Stomach (tissue), 4 donors: ENCODE measurements at regions not wholly inside any gene's neighbourhood (a gene's known extent, or its start where the extent isn't known, plus 50 kb on each side); places are given as distances from the start of the nearest gene placed in this dataset.

Source experiments
- CTCF ChIP-seq, 7 experiments: fragments of 450-650 bp in 4 of 7; fragments of 200-600 bp in 3 of 7; sonication (generic) in 3 of 7; IDR thresholded peaks; one replicate each; pipeline ENCODE4 v1.5.1; 2016 to 2019; ENCODE audit warnings: antibody characterized with exemption in 7 of 7, control low read depth in 2 of 7, mild to moderate bottlenecking in 1 of 7
- POLR2A ChIP-seq, 4 donors: fragments of 450-650 bp; IDR thresholded peaks; one replicate each; pipeline ENCODE4 v1.6.1; 2016; ENCODE audit warnings: antibody characterized with exemption in 4 of 4, control low read depth in 2 of 4, mild to moderate bottlenecking in 1 of 4, moderate library complexity in 1 of 4

DNA sequence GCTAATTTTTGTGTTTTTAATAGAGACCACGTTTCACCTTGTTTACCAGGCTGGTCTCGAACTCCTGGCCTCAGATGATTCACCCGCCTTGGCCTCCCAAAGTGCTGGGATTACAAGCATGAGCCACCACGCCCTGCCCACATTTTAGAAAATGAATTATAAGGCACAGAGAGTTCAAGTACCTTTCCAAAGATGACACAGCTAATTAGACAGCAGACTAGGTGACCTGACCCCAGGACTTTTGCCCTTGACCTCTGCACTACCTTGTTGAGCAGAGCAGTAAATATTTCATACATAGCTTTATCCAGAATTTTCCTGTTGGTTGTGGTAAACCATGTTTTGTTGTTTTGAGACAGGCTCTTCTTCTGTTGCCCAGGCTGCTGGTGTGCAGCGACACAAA is 131.3 kb upstream of the KCTD7 start:
- TF ChIP-seq CTCF (IDR thresholded peaks at IDR 0.05) (no peak), POLR2A (IDR thresholded peaks at IDR 0.05) (no peak)
